ENCODE measurements at regions not wholly inside any gene's neighbourhood (a gene's known extent, or its start where the extent isn't known, plus 50 kb on each side); places are given as distances from the start of the nearest gene placed in this dataset.

DNA sequence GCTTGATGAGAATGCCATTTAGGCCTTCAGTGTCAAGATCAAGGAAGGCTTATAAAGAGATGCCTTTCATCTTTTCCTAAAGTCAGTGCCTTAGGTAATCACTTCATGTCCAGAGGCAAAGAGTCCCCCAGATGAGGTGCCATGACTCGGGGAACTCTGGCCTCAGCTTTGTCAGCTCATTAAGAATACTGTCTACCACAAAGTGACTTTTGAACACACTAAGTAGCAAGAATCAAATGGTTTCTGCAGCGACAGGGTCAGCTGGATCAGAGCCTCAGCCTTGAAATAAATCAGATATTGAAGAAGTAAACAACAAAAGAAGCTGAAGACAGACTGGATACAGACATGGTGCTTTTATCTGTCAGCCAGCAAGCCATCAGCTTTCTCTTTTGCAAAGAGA, 120.1 kb upstream of the SLC39A10 start:
- BruUV-seq (replicated peaks) = no TSS peak
- H3K9me3 ChIP-seq (ENCODE audit: low read depth, low read length, poor library complexity, severe bottlenecking) = no peaks in the 10 kb centered on the region
- TF ChIP-seq EZH2 (IDR thresholded peaks at IDR 0.05; ENCODE audit: borderline replicate concordance, low read depth, low read length, poor library complexity, severe bottlenecking) (no peak), CTCF (conservative IDR thresholded peaks at IDR 0.05; ENCODE audit: low read depth, low read length) (no peak)
- no peaks in the 10 kb centered on the region for H3K36me3 ChIP-seq (ENCODE audit: insufficient read depth, low read length, poor library complexity, severe bottlenecking)
- H3K4me3 ChIP-seq (ENCODE audit: low read depth, low read length, poor library complexity, severe bottlenecking) = no peak overlapping the region
- H3K27me3 ChIP-seq (replicated peaks; ENCODE audit: insufficient read depth, low read depth, low read length, poor library complexity) = no peaks in the 10 kb centered on the region
- intact Hi-C loops (cut with micrococcal nuclease; ENCODE audit: unreplicated experiment) = no loop called here
- H3K4me1 ChIP-seq (ENCODE audit: insufficient read depth, low read length, poor library complexity, severe bottlenecking) = peaks cover 29% of the 10 kb centered on the region
- CTCF ChIA-PET = no interaction called here
- no peak overlapping the region for H3K27ac ChIP-seq (ENCODE audit: low read depth, low read length, poor library complexity, severe bottlenecking)
- DNase-seq (ENCODE audit: low spot score) = no peak
- POLR2A ChIA-PET (ENCODE audit: low non-redundant PET) = no interaction called here

DNA sequence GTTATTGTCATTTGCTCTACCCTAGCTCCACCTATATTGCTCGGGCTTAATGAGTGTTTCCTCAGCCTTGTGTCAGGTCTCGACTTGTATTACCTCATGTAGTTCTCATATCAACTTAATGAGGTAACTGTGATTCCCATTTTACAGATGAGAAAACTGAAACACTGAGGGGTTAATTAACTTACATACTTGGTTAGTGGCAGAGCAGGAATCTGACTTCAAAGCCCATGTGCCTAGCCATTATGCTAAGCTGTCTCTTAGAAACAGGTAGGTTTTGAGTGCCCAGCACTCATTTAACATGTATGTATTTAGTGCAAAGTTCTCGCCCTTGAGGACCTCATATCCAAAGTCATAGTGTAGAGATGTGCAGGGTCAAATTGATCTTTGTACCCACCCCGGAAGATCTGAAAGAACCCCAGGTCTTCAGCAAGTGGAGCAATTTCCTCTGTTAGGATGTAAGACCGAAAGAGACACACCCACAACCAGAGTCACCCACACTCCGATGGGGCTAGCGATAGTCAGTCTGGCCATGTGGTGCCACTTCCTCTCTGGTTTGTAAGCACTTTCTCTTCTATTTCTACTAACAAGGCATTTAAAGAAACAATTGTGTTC, 121.0 kb upstream of the SLC39A10 start:
- no peak for DNase-seq (ENCODE audit: low spot score)
- no TSS peak for BruUV-seq (replicated peaks)
- H3K27me3 ChIP-seq (replicated peaks; ENCODE audit: insufficient read depth, low read depth, low read length, poor library complexity) = no peaks in the 10 kb centered on the region
- H3K27ac ChIP-seq (ENCODE audit: low read depth, low read length, poor library complexity, severe bottlenecking) = no peak overlapping the region
- intact Hi-C loops (cut with micrococcal nuclease; ENCODE audit: unreplicated experiment) = no loop called here
- H3K36me3 ChIP-seq (ENCODE audit: insufficient read depth, low read length, poor library complexity, severe bottlenecking) = no peaks in the 10 kb centered on the region
- POLR2A ChIA-PET (ENCODE audit: low non-redundant PET) = no interaction called here
- H3K4me3 ChIP-seq (ENCODE audit: low read depth, low read length, poor library complexity, severe bottlenecking) = no peak overlapping the region
- no peaks in the 10 kb centered on the region for H3K9me3 ChIP-seq (ENCODE audit: low read depth, low read length, poor library complexity, severe bottlenecking)
- peaks cover 38% of the 10 kb centered on the region for H3K4me1 ChIP-seq (ENCODE audit: insufficient read depth, low read length, poor library complexity, severe bottlenecking)
- CTCF ChIA-PET = no interaction called here
- TF ChIP-seq EZH2 (IDR thresholded peaks at IDR 0.05; ENCODE audit: borderline replicate concordance, low read depth, low read length, poor library complexity, severe bottlenecking) (no peak), CTCF (conservative IDR thresholded peaks at IDR 0.05; ENCODE audit: low read depth, low read length) (no peak)

DNA sequence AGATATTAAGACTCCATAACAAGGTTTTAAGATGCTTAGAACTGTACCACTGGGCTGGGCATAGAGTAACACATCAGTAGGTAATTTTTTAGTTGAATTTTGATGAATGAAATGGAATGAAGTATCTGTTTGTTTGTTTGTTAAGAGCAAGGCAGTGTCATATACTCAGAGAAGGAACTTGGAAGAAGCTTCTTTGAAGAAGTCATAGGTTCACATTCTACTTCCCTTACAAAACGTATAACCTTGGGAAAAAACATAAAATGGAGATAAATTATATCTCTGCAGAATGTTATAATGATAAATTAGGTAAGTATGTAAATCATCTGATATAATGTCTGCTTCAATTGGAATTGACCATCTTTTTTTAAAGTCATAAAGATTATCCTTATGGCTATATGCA, 122.1 kb upstream of the SLC39A10 start:
- ChIA-PET POLR2A (ENCODE audit: low non-redundant PET) (interaction anchor here (0.6 kb wide), 1 partner anchor 9 kb away, joined by 6 read pairs; no protein-coding TSS in a partner anchor), CTCF (interaction anchor here (1.5 kb wide), 1 partner anchor 122 kb away, joined by 5 read pairs; the partner anchor contains the start of gene SLC39A10)
- no peak overlapping the region for H3K4me3 ChIP-seq (ENCODE audit: low read depth, low read length, poor library complexity, severe bottlenecking)
- TF ChIP-seq EZH2 (IDR thresholded peaks at IDR 0.05; ENCODE audit: borderline replicate concordance, low read depth, low read length, poor library complexity, severe bottlenecking) (no peak), CTCF (conservative IDR thresholded peaks at IDR 0.05; ENCODE audit: low read depth, low read length) (no peak)
- BruUV-seq (replicated peaks) = no TSS peak
- no peaks in the 10 kb centered on the region for H3K9me3 ChIP-seq (ENCODE audit: low read depth, low read length, poor library complexity, severe bottlenecking)
- intact Hi-C loops (cut with micrococcal nuclease; ENCODE audit: unreplicated experiment) = no loop called here
- no peaks in the 10 kb centered on the region for H3K36me3 ChIP-seq (ENCODE audit: insufficient read depth, low read length, poor library complexity, severe bottlenecking)
- no peak for DNase-seq (ENCODE audit: low spot score)
- peaks cover 39% of the 10 kb centered on the region for H3K4me1 ChIP-seq (ENCODE audit: insufficient read depth, low read length, poor library complexity, severe bottlenecking)
- no peaks in the 10 kb centered on the region for H3K27me3 ChIP-seq (replicated peaks; ENCODE audit: insufficient read depth, low read depth, low read length, poor library complexity)
- H3K27ac ChIP-seq (ENCODE audit: low read depth, low read length, poor library complexity, severe bottlenecking) = no peak overlapping the region
